Breast epithelium (tissue), 4 donors: ENCODE measurements at regions not wholly inside any gene's neighbourhood (a gene's known extent, or its start where the extent isn't known, plus 50 kb on each side); places are given as distances from the start of the nearest gene placed in this dataset.
A peak's percentile ranks its signal among the peaks of the same experiment; 100 is the strongest.

Experiments
- DNase-seq, 2 donors: peaks; one replicate each; pipeline ENCODE4 v3.0.0-alpha.2; 2019; ENCODE audit warnings: low spot score in 2 of 2
- H3K27ac ChIP-seq, 2 donors: fragments of 200-600 bp; sonication (generic) in 1 of 2; one replicate each; pipeline ENCODE4 v1.5.1; 2016 to 2019; ENCODE audit warnings: mild to moderate bottlenecking in 1 of 2
- H3K27me3 ChIP-seq, 2 donors: fragments of 200-600 bp; sonication (generic) in 1 of 2; one replicate each; pipeline versions ENCODE4 v1.5.1 to v1.6.0; 2017 to 2019; ENCODE audit warnings: control low read depth in 1 of 2, mild to moderate bottlenecking in 1 of 2
- H3K36me3 ChIP-seq: fragments of 200-600 bp; one replicate; pipeline ENCODE4 v1.5.1; 2019
- H3K4me1 ChIP-seq, 2 donors: fragments of 200-600 bp; sonication (generic); one replicate each; pipeline ENCODE4 v1.5.1; 2016 to 2019; ENCODE audit warnings: control low read depth in 1 of 2
- H3K4me3 ChIP-seq, 3 donors: fragments of 200-600 bp; sonication (generic); 1 replicate in 2 of 3; 2 replicates in 1 of 3; pipeline ENCODE4 v1.5.1; 2016 to 2019; ENCODE audit warnings: mild to moderate bottlenecking in 3 of 3, moderate library complexity in 2 of 3
- H3K9me3 ChIP-seq, 2 donors: fragments of 200-600 bp; sonication (generic) in 1 of 2; one replicate each; pipeline ENCODE4 v1.5.1; 2016 to 2019; ENCODE audit warnings: control low read depth in 1 of 2
- POLR2A ChIP-seq: fragments of 450-650 bp; IDR thresholded peaks from one replicate; pipeline ENCODE4 v1.6.1; 2016; ENCODE audit warnings: antibody characterized with exemption, mild to moderate bottlenecking, moderate library complexity
- POLR2AphosphoS5 ChIP-seq, 3 donors: sonication (generic); formaldehyde crosslinking; IDR thresholded peaks; one replicate each; pipeline ENCODE4 v1.6.1; 2017; ENCODE audit warnings: antibody characterized with exemption in 3 of 3
- intact Hi-C: fragments of 100-400 bp; cut with DNase I; formaldehyde crosslinking; loops from one replicate; pipeline ENCODE4 v1.15.1; 2023; ENCODE audit warnings: low total_unique reads
- TF ChIP-seq, protein P1 (sequence below), 3 donors: fragments of 450-650 bp; IDR thresholded peaks; one replicate each; pipeline ENCODE4 v1.5.1; 2016 to 2017; ENCODE audit warnings: antibody characterized with exemption in 3 of 3, mild to moderate bottlenecking in 3 of 3, moderate library complexity in 3 of 3

DNA sequence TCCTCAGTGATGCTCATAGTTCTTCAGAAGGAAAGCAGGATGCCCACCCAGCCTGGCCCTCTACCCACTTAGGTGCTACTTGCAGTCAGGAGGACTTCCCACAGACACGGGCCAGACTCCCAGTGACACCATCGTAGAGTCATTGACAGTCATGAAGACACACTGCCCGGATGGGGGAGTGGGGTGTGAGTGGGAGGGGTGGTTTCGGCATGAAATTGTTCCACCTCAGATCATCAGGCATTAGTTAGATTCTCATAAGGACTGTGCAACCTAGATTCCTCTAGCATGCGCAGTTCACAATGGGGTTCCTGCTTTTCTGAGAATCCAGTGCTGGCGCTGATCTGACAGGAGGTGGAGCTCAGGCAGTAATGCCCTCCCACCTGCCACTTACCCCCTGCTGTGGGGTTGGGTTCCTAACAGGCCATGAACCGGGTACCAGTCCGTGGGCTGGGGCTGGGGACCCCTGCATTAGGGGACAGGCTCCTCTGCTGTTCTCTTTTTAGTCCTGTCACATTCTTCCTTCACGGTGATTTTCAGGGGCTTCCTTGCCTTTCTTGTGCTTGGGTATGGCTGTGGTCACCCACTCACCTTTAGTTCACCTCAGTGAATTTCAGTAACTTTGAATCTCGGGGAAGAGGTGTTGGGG, 88.2 kb upstream of the ANKRD55 start:
- Histone ChIP-seq H3K4me1 (no peaks in the 10 kb centered on the region), H3K27ac (no peak overlapping the region), H3K9me3 (no peaks in the 10 kb centered on the region), H3K4me3 (no peak overlapping the region), H3K27me3 (no peaks in the 10 kb centered on the region), H3K36me3 (no peaks in the 10 kb centered on the region)
- DNase-seq: no peak
- TF ChIP-seq POLR2A (no peak), POLR2AphosphoS5 (IDR thresholded peaks at IDR 0.05) (no peak)
- TF ChIP-seq, protein P1, sequence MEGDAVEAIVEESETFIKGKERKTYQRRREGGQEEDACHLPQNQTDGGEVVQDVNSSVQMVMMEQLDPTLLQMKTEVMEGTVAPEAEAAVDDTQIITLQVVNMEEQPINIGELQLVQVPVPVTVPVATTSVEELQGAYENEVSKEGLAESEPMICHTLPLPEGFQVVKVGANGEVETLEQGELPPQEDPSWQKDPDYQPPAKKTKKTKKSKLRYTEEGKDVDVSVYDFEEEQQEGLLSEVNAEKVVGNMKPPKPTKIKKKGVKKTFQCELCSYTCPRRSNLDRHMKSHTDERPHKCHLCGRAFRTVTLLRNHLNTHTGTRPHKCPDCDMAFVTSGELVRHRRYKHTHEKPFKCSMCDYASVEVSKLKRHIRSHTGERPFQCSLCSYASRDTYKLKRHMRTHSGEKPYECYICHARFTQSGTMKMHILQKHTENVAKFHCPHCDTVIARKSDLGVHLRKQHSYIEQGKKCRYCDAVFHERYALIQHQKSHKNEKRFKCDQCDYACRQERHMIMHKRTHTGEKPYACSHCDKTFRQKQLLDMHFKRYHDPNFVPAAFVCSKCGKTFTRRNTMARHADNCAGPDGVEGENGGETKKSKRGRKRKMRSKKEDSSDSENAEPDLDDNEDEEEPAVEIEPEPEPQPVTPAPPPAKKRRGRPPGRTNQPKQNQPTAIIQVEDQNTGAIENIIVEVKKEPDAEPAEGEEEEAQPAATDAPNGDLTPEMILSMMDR (IDR thresholded peaks at IDR 0.05): no peak
- intact Hi-C loops: no loop called here

DNA sequence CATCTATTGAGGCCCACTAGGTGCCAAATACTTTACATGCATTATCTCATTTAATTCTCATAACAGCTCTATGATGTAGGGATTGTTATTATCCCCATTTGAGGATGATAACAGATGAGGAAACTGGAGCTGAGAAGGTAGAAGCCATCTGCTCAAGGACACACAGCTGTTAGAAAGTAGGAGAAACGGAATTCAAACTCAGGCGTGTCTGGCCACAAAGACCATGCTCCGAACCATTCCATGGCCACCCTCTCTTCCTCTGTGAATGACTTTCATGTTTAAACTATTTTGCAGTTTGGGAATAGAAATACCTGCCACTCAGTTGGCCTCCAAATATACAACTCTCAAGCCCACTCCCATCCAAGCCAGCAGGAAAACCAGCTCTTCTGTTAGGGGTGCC, 87.6 kb upstream of the ANKRD55 start:
- Histone ChIP-seq H3K36me3 (no peaks in the 10 kb centered on the region), H3K27ac (no peak overlapping the region), H3K27me3 (no peaks in the 10 kb centered on the region), H3K4me3 (no peak overlapping the region), H3K9me3 (no peaks in the 10 kb centered on the region), H3K4me1 (no peaks in the 10 kb centered on the region)
- intact Hi-C loops: no loop called here
- TF ChIP-seq POLR2AphosphoS5 (IDR thresholded peaks at IDR 0.05): no peak
- no peak for TF ChIP-seq POLR2A
- no peak for DNase-seq

DNA sequence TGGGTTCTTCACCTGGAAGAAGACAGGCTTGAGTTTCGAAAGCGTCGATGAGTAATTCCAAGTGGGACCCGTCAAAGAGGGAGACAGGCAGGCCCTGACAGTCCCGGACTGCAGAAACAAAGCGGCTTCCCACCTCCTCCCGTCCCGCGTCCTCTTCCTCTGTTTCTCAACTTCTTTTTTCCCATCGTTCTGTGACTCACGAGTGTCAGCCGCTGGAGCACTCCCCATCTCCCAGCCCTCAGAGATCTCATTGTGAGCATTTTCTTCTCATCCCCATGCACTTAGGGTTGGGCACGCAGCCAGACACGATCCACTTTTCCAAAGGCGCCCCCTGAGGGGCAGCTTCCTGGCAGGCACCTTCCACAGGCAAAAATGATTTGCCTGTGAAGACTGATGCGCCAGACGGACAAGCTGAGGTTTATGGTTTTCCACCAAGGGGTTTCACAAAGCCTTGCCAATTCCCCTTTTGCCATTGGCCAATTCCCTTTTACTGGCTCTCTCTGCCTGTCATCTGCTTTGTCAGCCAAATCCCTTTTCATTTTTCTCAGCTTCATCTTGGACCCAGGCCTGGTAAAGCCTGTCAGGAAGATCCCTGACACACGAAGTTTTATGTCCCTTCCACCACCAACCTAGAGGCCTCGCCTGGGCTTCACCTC, 86.5 kb upstream of the ANKRD55 start:
- Histone ChIP-seq H3K4me3 (no peak overlapping the region), H3K27me3 (no peaks in the 10 kb centered on the region), H3K36me3 (no peaks in the 10 kb centered on the region), H3K27ac (peak overlapping the region; percentile 2 to 58), H3K4me1 (no peaks in the 10 kb centered on the region), H3K9me3 (no peaks in the 10 kb centered on the region)
- intact Hi-C loops: no loop called here
- DNase-seq: no peak
- TF ChIP-seq POLR2AphosphoS5 (IDR thresholded peaks at IDR 0.05) (no peak), POLR2A (no peak)
- TF ChIP-seq, protein P1 (IDR thresholded peaks at IDR 0.05): no peak

DNA sequence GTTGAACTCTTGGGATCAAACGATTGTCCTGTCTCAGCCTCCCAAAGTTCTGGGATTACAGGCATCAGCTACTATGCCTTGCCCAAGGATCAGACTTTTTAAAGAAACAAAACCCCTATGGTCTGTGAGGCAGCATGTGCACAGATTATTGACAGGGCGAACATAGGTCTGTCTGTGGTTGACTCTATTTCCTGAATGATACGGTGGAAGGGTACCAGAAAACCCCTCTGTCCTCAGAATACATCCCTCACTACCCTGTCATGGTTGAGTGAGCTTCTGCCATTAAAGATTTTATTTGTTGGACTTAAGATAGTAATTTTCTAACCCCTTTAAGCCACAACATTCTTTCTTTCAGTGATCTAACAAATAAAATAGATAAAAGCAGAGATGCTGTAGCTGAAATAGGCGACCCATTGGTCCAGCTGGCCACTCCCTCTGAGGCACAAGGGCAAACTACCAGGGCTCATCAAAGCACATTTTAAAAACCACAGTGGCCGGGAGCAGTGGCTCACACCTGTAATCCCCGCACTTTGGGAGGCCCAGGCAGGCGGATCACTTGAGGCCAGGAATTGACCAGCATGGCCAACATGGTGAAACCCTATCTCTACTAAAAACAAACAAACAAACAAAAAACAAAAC, 84.9 kb upstream of the ANKRD55 start:
- Histone ChIP-seq H3K27ac (no peak overlapping the region), H3K36me3 (no peaks in the 10 kb centered on the region), H3K4me3 (no peak overlapping the region), H3K9me3 (no peaks in the 10 kb centered on the region), H3K27me3 (no peaks in the 10 kb centered on the region), H3K4me1 (no peaks in the 10 kb centered on the region)
- no peak for DNase-seq
- TF ChIP-seq POLR2AphosphoS5 (IDR thresholded peaks at IDR 0.05): no peak
- no peak for TF ChIP-seq POLR2A
- TF ChIP-seq, protein P1 (IDR thresholded peaks at IDR 0.05): no peak
- intact Hi-C loops: no loop called here

DNA sequence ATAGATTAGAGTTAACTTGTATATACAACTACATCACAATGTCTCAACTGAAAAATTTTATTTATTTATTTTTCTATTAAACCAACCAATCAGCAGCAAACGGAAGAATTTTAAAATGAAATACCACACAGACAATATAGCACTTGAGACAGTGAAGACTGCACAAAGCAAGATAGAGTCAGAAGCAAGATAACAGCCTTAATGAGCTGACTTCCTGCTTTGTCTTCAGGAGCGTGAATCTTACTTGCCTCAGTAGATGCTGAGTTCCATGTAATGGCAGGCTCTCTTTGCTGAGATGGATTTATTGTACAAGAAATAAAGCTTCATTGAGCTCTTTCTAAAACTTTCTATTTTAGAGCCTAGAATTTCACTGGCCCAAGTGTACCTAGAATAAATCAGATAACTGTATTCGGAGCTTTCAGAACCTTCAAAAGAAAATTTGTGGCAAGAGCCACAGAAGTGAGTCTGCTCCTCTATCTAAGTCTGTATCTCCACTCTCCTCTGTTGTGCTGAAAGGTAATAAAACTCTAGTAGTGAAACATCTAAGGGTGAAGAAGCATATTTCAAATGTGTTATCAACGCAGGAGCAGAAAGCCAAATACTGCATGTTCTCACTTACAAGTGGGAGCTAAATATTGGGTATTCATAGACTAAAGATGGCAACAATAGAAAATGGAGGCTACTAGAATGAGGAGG, 83.3 kb upstream of the ANKRD55 start:
- H3K4me1 ChIP-seq: no peaks in the 10 kb centered on the region
- no peak for TF ChIP-seq POLR2A
- TF ChIP-seq, protein P1 (IDR thresholded peaks at IDR 0.05): no peak
- no peak for TF ChIP-seq POLR2AphosphoS5 (IDR thresholded peaks at IDR 0.05)
- no peaks in the 10 kb centered on the region for H3K36me3 ChIP-seq
- DNase-seq: no peak
- no peak overlapping the region for H3K4me3 ChIP-seq
- H3K27ac ChIP-seq: no peak overlapping the region
- no peaks in the 10 kb centered on the region for H3K9me3 ChIP-seq
- H3K27me3 ChIP-seq: no peaks in the 10 kb centered on the region
- intact Hi-C loops: no loop called here
